ENCODE measurements at regions not wholly inside any gene's neighbourhood (a gene's known extent, or its start where the extent isn't known, plus 50 kb on each side); places are given as distances from the start of the nearest gene placed in this dataset.

DNA sequence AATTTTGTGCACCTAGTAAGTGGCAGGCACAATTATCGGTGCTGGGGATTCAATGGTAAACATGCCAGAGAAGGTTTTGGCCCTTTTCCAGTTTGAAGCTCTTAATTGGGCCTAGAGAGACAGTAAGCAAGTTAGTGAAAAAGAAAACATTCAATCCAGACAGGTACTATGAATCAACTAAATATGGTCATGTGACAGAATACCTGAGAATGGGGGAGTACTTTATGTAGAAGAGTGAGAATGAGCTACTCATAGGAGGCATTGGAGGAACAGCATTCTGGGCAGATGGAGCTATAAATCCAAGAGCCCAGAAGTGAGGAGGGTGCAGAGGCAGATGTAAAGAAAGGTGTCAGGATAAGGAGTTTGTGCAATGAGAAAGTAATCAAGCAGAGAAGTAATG is 1017.9 kb downstream of the ADGRL2 start (continued):
- TF ChIP-seq, protein P1, sequence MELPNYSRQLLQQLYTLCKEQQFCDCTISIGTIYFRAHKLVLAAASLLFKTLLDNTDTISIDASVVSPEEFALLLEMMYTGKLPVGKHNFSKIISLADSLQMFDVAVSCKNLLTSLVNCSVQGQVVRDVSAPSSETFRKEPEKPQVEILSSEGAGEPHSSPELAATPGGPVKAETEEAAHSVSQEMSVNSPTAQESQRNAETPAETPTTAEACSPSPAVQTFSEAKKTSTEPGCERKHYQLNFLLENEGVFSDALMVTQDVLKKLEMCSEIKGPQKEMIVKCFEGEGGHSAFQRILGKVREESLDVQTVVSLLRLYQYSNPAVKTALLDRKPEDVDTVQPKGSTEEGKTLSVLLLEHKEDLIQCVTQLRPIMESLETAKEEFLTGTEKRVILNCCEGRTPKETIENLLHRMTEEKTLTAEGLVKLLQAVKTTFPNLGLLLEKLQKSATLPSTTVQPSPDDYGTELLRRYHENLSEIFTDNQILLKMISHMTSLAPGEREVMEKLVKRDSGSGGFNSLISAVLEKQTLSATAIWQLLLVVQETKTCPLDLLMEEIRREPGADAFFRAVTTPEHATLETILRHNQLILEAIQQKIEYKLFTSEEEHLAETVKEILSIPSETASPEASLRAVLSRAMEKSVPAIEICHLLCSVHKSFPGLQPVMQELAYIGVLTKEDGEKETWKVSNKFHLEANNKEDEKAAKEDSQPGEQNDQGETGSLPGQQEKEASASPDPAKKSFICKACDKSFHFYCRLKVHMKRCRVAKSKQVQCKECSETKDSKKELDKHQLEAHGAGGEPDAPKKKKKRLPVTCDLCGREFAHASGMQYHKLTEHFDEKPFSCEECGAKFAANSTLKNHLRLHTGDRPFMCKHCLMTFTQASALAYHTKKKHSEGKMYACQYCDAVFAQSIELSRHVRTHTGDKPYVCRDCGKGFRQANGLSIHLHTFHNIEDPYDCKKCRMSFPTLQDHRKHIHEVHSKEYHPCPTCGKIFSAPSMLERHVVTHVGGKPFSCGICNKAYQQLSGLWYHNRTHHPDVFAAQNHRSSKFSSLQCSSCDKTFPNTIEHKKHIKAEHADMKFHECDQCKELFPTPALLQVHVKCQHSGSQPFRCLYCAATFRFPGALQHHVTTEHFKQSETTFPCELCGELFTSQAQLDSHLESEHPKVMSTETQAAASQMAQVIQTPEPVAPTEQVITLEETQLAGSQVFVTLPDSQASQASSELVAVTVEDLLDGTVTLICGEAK (IDR thresholded peaks at IDR 0.05; ENCODE audit: borderline replicate concordance): no peak
- TF ChIP-seq HDAC6 (IDR thresholded peaks at IDR 0.05; ENCODE audit: unreplicated experiment) (no peak), ZNF622 (IDR thresholded peaks at IDR 0.05) (no peak), CBFB (IDR thresholded peaks at IDR 0.05; ENCODE audit: low read depth) (no peak), JUNB (IDR thresholded peaks at IDR 0.05) (no peak)
- TF ChIP-seq, protein P2, sequence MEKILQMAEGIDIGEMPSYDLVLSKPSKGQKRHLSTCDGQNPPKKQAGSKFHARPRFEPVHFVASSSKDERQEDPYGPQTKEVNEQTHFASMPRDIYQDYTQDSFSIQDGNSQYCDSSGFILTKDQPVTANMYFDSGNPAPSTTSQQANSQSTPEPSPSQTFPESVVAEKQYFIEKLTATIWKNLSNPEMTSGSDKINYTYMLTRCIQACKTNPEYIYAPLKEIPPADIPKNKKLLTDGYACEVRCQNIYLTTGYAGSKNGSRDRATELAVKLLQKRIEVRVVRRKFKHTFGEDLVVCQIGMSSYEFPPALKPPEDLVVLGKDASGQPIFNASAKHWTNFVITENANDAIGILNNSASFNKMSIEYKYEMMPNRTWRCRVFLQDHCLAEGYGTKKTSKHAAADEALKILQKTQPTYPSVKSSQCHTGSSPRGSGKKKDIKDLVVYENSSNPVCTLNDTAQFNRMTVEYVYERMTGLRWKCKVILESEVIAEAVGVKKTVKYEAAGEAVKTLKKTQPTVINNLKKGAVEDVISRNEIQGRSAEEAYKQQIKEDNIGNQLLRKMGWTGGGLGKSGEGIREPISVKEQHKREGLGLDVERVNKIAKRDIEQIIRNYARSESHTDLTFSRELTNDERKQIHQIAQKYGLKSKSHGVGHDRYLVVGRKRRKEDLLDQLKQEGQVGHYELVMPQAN (conservative IDR thresholded peaks at IDR 0.05): no peak

- no peaks in the 10 kb centered on the region for H3K36me3 ChIP-seq (ENCODE audit: control insufficient read depth in 2 of 2, insufficient read depth in 2 of 2, low read length in 1 of 2)
- no TSS peak for BruUV-seq (replicated peaks)
- no peak overlapping the region for H3K4me3 ChIP-seq
- SMC1A ChIA-PET (ENCODE audit: uncharacterized antibody, unreplicated experiment): no interaction called here
- intact Hi-C loops (cut with micrococcal nuclease; ENCODE audit: unreplicated experiment): no loop called here
- H3K4me2 ChIP-seq (ENCODE audit: control insufficient read depth, insufficient read depth): no peak overlapping the region
- H3K4me1 ChIP-seq (ENCODE audit: control insufficient read depth, insufficient read depth, low read length): no peaks in the 10 kb centered on the region
- ATAC-seq (no peak), DNase-seq (ENCODE audit: low read depth, low spot score) (no peak), FAIRE-seq (no peak)
- POLR2A ChIA-PET: no interaction called here
- H3K9me3 ChIP-seq (replicated peaks; ENCODE audit: control insufficient read depth, insufficient read depth, low read length): no peaks in the 10 kb centered on the region
- RAD21 ChIA-PET (ENCODE audit: unreplicated experiment): no interaction called here
- no peaks in the 10 kb centered on the region for H3K27me3 ChIP-seq (replicated peaks in 1 of 2; ENCODE audit: control insufficient read depth in 2 of 2, insufficient read depth in 2 of 2, low read length in 1 of 2)
- no peak overlapping the region for H3K27ac ChIP-seq (ENCODE audit: control insufficient read depth, insufficient read depth)
- no peaks in the 10 kb centered on the region for H3K79me2 ChIP-seq (ENCODE audit: control insufficient read depth, insufficient read depth, low read length)
- no peak overlapping the region for H3K9ac ChIP-seq (ENCODE audit: control insufficient read depth, insufficient read depth, low read length)
- in situ Hi-C loops (cut with MboI): no loop called here
- H2AFZ ChIP-seq (ENCODE audit: control insufficient read depth, low read depth, low read length): no peak overlapping the region
- H4K20me1 ChIP-seq (ENCODE audit: control insufficient read depth, insufficient read depth): no peaks in the 10 kb centered on the region
- CTCF ChIA-PET: no interaction called here
- TF ChIP-seq RUNX3 (IDR thresholded peaks at IDR 0.05; ENCODE audit: low read length) (no peak), TCF7 (IDR thresholded peaks at IDR 0.05; ENCODE audit: borderline replicate concordance) (no peak), YY1 (IDR thresholded peaks at IDR 0.05; ENCODE audit: low read depth, low read length) (no peak), ATF7 (IDR thresholded peaks at IDR 0.05; ENCODE audit: low read depth) (no peak), BRCA1 (IDR thresholded peaks at IDR 0.05; ENCODE audit: low read depth, low read length) (no peak), EED (IDR thresholded peaks at IDR 0.05; ENCODE audit: low read depth) (no peak), NRF1 (conservative IDR thresholded peaks at IDR 0.05; ENCODE audit: low read depth, low read length) (no peak), NR2F1 (conservative IDR thresholded peaks at IDR 0.05) (no peak), MTA2 (IDR thresholded peaks at IDR 0.05; ENCODE audit: low read depth) (no peak), IRF4 (IDR thresholded peaks at IDR 0.05; ENCODE audit: low read depth, low read length) (no peak), POU2F2 (IDR thresholded peaks at IDR 0.05; ENCODE audit: borderline replicate concordance, low read depth, low read length) (no peak), CREM (IDR thresholded peaks at IDR 0.05; ENCODE audit: low read depth) (no peak), EGR1 (IDR thresholded peaks at IDR 0.05; ENCODE audit: borderline replicate concordance in 1 of 2, low read depth in 2 of 2, low read length in 2 of 2) (no peak), HDAC2 (IDR thresholded peaks at IDR 0.05) (no peak)
- TF ChIP-seq, protein P2 (conservative IDR thresholded peaks at IDR 0.05): no peak
These were observed 1012.7 kb downstream of the ADGRL2 start for GRCh38 chr1:82813386-82813785.
